G401.6 (cell line): ENCODE measurements at regions not wholly inside any gene's neighbourhood (a gene's known extent, or its start where the extent isn't known, plus 50 kb on each side); places are given as distances from the start of the nearest gene placed in this dataset.
"Not testable (repeated sequence)": the region's sequence is repeated elsewhere in the genome, so short reads cannot be mapped to it uniquely, and the experiment has no call there.

Experiments
- FAIRE-seq: peaks from 2 replicates; lab custom pipeline; 2012; peaks lifted over from hg19 to GRCh38; lab: Jason Lieb, UNC

DNA sequence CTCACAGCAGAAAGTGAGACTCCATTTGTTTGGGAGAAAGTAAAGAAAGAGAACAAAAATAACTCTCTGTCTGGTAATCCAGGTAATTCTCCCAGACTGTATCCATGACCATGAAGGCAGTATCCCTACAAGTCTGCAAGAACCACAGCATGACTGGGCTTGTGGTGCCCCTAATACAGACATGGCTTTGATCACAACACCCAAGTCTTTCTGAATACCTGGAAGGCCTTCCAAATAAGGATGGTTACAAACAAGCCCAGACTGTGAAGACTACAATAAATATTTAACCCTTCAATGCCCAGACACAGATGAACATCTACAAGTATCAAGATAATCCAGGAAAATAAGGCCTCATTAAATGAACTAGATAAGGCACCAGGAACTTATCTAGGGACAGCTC is 481.1 kb upstream of the RORB start:
- no peak for FAIRE-seq

GRCh38 chr9:74025402-74025925 is 471.7 kb upstream of the RORB start:
- no peak for FAIRE-seq

GRCh38 chr9:74032421-74032820 is 464.7 kb upstream of the RORB start:
- no peak for FAIRE-seq

DNA sequence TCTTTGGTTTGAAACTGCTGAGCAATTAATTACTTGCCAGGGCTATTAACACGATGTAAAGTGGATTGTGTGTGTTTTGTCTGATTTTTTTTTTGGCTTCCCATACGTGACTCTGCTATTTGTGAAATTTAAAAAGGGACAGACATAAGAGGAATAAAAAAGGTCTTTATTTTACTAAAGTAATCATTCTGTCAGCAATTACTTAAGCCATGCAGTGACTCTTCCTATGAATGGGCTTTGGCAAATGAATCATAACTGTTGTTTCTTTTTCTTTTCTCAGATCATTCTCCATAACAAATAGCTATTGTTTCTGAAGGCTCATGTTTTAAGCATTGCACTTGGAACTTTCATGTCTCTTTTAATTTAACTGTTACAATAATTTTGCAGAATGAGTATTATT is 461.3 kb upstream of the RORB start:
- FAIRE-seq = no peak

- no peak for FAIRE-seq
Observed at GRCh38 chr9:74036549-74037231, 460.4 kb upstream of the RORB start.

DNA sequence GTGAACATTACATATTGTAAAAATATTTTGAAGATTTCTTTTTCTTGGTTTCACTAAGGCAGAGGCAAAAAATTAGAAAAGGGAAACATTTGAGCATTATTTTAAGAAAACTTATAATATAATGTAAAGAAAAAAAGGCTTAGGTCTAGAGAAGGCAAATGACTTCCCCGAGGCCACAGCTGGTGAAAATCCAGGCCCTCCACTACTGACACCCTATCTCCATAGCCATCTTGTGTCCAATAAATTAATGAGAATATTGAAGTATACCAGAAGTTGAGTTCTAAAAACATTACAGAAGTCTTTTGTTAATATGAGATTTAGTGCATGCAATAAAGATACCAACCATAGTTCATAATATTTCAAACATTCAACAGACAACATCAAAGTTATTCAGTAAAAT is 459.9 kb upstream of the RORB start:
- no peak for FAIRE-seq

DNA sequence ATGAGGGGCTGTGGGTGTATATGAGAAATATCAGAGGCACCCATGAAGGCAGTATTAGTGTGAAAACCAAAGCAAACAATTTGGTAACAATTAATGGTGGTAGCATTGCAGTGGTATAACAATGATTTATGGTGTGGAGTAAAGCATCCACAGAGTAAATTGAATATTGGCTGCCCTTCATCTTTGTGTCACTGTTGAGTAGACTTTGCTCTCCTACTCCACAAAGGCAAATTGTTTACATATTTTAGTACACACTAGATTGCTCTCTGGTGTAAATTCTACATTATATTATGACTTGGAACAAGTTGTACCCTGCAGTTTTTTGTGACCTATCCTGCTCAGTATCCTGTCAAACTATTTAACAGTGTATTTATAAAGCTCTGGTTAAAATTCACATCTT is 455.5 kb upstream of the RORB start:
- FAIRE-seq = no peak

GRCh38 chr9:74044844-74045243 is 452.3 kb upstream of the RORB start:
- FAIRE-seq = no peak

GRCh38 chr9:74056023-74056422 is 441.1 kb upstream of the RORB start:
- FAIRE-seq = no peak

DNA sequence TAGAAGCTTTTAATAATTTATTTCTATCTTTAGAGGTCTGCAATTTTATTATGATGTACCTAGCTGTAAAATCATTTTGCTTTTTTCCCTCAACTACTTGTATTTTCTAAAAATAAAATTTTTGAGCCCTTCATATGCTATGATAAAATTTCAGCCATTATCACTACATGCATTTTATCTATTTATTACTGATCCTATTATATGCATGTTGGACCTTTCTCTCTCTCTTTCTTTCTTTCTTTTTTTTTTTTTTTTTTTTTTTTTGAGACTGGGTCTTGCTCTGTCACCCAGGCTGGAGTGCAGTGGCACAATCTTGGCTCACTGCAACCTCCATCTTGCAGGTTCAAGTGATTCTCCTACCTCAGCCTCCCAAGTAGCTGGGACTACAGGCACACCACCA is 440.1 kb upstream of the RORB start:
- not testable (repeated sequence) for FAIRE-seq

DNA sequence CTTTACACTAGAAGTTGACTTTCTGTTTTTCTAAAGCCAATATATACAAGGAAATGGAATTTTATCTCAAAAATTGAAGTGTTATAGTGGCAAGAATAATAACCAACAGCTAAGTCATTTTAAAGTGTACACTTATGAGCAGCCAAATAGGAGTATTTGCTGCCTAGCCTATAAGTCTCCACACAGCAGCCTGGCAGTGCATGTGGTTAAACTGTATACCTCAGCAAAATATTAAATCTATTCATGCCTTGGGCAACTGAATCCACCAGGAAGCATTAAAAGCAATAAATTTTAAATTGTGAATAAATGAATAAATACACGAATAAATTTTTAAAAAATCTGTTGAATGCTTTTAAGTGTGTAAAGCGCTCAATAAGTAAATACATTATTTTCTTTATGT is 432.4 kb upstream of the RORB start:
- FAIRE-seq = no peak

GRCh38 chr9:74066128-74066527 is 431.0 kb upstream of the RORB start:
- no peak for FAIRE-seq

GRCh38 chr9:74066605-74067004 is 430.5 kb upstream of the RORB start:
- FAIRE-seq = no peak

- no peak for FAIRE-seq
Observed at GRCh38 chr9:74071502-74071901, 425.6 kb upstream of the RORB start.

GRCh38 chr9:74073897-74074296 is 423.2 kb upstream of the RORB start:
- no peak for FAIRE-seq

GRCh38 chr9:74078647-74079046 is 418.5 kb upstream of the RORB start:
- FAIRE-seq = no peak

GRCh38 chr9:74080652-74081051 is 416.5 kb upstream of the RORB start:
- FAIRE-seq = not testable (repeated sequence)

GRCh38 chr9:74083681-74084433 is 413.3 kb upstream of the RORB start:
- FAIRE-seq = no peak

DNA sequence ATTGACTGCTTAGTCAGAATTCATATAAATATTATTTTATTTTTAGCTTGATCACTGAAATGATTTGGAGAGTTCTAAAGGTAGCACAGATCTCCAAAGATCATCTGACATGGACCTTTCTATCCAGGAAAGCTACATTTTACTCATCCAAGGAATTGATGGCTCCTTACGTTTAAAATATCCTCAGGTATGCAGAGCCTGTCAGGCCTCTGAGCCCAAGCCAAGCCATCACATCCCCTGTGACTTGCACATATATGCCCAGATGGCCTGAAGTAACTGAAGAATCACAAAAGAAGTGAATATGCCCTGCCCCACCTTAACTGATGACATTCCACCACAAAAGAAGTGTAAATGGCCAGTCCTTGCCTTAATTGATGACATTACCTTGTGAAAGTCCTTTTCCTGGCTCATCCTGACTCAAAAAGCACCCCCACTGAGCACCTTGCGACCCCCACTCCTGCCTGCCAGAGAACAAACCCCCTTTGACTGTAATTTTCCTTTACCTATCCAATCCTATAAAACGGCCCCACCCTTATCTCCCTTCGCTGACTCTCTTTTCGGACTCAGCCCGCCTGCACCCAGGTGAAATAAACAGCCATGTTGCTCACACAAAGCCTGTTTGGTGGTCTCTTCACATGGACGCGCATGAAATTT is 411.6 kb upstream of the RORB start:
- not testable (repeated sequence) for FAIRE-seq

DNA sequence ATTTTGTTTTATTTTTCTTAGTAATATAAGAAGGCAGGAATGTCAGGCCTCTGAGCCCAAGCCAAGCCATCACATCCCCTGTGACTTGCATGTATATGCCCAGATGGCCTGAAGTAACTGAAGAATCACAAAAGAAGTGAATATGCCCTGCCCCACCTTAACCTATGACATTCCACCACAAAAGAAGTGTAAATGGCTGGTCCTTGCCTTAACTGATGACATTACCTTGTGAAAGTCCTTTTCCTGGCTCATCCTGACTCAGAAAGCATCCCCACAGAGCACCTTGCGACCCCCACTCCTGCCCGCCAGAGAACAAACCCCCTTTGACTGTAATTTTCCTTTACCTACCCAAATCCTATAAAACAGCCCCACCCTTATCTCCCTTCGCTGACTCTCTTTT is 406.2 kb upstream of the RORB start:
- not testable (repeated sequence) for FAIRE-seq

- FAIRE-seq = no peak
Observed at GRCh38 chr9:74092491-74092834, 404.7 kb upstream of the RORB start.

DNA sequence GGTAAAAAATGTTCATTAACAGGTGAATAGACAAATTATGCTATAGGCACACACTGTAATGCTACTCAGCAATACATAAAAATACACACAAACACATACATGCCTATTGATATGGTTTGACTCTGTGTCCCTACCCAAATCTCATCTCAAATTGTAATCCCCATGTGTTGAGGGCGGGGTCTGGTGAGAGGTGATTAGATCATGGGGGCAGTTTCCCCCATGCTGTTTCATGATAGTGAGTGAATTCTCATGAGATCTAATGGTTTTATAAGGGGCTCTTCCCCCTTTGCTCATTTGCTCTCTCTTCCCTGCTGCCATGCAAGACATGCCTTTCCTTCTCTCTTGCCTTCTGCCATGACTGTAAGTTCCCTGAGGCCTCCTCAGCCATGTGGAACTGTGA is 403.1 kb upstream of the RORB start:
- not testable (repeated sequence) for FAIRE-seq

DNA sequence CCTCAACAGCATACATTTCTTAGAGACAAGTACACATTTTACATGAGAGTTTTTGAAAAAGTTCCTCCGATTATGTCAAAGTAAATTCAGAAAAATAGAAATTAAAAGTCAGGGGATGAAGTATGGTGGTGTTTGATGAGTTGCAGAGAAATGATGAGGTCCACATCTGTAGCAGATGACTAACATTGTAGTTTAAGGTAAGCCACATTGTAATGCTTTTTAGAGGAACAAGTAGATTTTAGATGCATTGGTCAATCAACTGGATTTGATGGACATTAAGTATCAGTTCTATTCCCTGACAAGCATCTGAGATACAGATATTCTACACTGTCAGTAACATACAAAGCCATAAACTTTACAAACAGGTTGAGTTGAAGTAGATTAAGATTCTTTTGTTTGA is 402.4 kb upstream of the RORB start:
- FAIRE-seq = no peak
